Left ventricle myocardium superior (tissue), 1 donor: ENCODE measurements at regions not wholly inside any gene's neighbourhood (a gene's known extent, or its start where the extent isn't known, plus 50 kb on each side); places are given as distances from the start of the nearest gene placed in this dataset.

Experiments used
- ATAC-seq: fragments of 200-7000 bp; cut with Tn5 transposase; one replicate; pipeline ENCODE4 v1.9.1; 2020; ENCODE audit warnings: mild to moderate bottlenecking, moderate library complexity
- DNase-seq: peaks from one replicate; pipeline ENCODE4 v3.0.0-alpha.2; 2020
- intact Hi-C: fragments of 100-400 bp; cut with micrococcal nuclease; formaldehyde crosslinking; loops from one replicate; pipeline ENCODE4 v1.11.0; 2022
- donor health status: DM: no; HTN: yes; CAD: no; lungs with severe emphysema.

DNA sequence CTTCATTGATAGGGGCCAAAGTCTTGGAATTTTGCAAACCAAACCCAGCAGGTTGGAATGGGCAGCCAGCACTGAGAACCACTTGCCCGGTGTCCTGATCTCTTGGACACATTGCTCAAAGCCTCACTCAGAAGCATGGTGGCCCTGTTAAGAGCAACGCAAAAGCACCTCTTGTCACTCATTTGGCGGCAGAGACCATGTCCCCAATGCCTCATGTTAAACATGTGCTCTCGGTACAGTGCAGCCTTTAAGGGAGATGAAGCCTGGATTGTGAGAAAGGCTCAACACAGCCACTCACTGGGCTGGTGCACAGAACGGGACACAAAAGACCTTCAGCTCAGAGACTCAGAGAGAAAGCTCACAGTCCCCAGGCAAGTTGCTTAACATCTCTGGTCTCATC is 298.4 kb upstream of the PRDM1 start:
- ATAC-seq, result no peak
- intact Hi-C loops, result no loop called here
- no peak for DNase-seq

DNA sequence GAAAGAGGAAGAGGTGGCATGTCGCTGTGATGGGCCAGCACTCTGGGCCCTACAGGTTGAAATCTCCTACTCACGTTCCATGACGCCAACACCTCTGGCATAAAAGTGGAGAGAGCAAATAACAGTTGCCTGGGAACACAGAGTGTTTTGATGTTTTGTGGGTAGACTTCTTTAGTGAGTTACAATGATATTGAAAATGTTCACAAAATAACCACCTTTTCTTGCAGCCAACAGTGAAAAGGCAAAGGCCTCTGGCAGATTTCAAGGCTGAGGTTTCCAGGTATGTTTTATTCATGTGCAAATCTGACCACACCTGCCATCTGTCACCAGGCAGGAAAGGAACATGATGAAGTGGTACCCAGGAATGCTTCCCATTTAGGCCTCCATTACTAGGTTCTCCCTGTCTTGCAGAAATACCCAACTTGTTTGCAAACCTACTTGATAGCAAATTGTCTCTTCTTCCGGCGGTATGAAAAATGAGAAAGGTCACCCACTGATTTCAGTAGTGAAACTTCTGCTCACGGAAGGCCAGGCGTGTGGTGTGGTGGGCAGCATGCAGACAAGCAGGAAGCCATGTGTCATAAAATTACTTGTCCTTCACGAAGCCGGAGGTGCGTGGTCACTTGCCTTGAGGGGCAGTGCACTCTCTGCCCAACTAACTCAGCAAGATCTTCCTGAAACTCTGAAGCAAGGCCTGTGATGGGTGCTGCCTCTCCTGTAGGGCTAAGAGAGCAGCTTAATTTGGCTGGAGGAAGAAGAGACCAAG is 299.1 kb upstream of the PRDM1 start:
- intact Hi-C loops, result no loop called here
- ATAC-seq (no peak), DNase-seq (no peak)

- intact Hi-C loops, result no loop called here
- ATAC-seq, result no peak
Observed at GRCh38 chr6:105786449-105786848, 299.7 kb upstream of the PRDM1 start.

DNA sequence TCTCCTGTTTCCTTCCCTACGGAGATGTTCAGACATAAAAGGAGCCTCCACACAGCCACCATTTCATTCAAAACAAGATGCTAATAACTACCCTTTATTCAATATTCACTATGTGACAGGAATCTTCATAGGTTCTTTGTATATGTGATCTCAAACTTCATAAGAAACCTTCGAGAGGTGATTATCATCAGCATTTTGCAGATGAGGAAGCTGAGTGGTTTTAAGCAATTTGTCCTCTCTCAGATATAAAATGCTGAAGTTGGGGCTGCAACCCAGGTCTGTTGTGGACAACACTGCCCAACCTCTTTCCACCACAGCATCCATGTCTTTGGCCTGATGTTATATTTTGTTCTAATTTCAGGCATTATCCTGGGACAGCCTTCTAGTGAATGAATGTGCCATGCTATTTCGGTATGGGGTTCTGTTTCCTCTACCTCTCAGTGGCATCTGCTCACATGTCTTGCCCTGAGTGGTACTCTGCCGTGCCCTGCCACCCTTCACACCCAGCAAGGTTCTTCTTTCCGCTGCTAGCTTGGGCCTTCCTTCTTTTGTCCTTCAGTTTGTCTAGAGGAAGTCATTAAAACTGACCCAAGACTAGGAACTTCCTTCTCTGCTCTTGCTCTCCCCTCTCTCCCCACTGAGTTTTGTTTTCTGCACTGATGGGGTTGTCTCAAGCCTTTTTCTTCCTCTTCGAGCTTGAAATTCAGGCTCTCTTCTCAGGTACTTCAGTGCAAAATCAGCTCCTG is 300.9 kb upstream of the PRDM1 start:
- ATAC-seq (peak; percentile 60), DNase-seq (no peak)
- intact Hi-C loops, result no loop called here

More at GRCh38 chr6:105786449-105786848, 299.7 kb upstream of the PRDM1 start:
- DNase-seq, result no peak

- DNase-seq, result no peak
- intact Hi-C loops, result no loop called here
- ATAC-seq, result no peak
Observed at GRCh38 chr6:105784179-105784578, 302.0 kb upstream of the PRDM1 start.

DNA sequence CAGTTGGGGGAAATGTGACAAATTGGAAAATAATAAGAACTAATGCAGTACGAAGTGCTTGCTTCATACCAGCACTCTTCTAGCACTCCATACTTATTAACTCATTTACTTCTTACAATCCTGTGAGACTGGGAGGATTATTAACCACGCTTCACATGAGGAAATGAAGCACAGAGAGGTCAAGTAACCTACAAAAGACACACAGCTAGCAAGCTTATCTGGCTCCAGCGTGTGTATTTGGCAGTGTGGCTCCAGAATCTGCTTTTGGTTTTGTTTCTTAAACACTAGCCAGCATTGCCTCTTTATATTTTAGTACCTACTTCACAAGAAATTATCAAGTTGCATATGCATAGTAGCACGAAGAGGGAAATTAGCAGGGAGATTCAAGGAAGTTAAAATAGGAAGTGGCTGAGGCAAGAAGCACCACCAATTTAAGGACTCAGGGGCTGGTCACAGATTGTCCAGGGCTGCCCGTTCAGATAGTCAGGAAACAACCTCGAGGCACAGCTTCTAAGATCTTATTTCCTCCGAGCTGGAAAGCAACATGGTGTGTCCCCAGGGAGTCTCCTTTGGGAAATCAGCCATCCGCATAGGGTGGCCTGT is 302.7 kb upstream of the PRDM1 start:
- DNase-seq (no peak), ATAC-seq (peak; percentile 21)
- intact Hi-C loops, result no loop called here

DNA sequence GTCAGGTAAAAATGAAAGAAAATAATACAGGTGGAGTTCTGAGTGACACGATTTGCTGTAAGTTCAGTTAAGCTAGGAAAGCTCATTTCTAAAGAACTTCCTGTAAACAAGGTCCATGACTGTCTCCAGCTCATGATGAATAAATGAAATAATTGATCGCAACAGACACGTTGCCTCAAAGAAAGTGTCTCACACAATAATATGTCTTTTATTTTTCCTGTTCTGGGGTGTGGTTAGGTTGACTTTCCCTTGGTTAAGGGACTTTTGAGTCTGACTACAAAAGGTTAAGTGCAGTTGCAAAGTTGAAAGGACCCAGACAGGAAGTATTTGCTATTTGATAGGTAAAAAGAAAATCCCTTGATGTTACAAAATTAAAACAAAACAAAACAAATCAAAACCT is 304.2 kb upstream of the PRDM1 start:
- DNase-seq (no peak), ATAC-seq (no peak)
- intact Hi-C loops, result no loop called here

GRCh38 chr6:105781248-105781647 is 304.9 kb upstream of the PRDM1 start:
- ATAC-seq, result no peak
- intact Hi-C loops, result no loop called here

DNA sequence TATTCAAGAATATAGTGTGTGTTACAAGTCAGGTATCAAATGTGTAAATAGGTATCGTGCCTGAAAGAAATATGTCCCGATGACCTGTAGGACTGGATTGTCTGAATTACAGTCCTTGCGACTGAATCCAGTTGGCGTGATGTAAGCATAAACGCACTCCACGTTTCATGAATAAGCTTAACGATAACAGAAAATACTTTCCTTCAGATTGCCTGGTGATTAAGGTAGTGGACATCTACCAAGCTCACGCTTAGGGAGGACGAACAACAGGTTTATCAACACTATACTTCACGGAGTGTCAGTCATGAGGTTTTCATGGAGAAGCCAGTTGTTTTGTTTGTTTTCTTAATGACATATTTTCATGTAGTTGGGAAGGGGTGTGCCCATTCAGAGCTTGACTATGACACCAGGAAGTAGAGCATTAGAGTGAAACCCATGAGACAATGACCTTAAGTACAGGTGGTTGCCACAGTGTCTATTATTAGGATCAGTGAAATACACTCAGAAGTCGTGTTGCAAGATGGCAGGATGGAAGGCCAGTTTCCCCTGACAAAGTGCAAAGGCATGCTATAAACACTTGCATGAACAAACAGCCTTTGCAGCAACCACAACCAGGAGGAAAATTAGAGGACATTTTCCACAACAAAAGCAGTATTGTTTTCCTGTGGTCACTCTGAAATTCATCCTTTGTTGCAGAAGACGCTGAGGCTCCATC is 305.8 kb upstream of the PRDM1 start:
- no peak for DNase-seq
- ATAC-seq, result no peak
- intact Hi-C loops, result no loop called here

More at GRCh38 chr6:105781248-105781647, 304.9 kb upstream of the PRDM1 start:
- no peak for DNase-seq

GRCh38 chr6:105779110-105779509 is 307.0 kb upstream of the PRDM1 start:
- DNase-seq (no peak), ATAC-seq (no peak)
- intact Hi-C loops, result no loop called here

DNA sequence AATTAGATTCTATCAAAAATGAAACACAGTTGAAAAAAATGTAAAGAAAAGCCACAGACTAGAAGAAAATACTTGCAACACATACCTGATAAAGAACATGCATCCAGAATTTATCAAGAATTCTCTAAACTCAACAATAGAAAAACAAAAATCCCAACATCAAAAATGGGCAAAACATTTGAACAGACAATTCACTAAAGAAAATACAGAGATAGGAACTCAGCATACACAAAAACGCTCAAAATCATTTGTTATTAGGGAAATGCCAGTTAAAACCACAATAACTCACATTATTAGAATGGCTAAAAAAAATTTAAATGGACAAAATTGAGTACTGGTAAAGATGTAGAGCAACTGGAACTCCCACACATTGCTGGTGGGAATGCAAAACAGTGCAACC is 311.0 kb upstream of the PRDM1 start:
- ATAC-seq (no peak), DNase-seq (no peak)
- intact Hi-C loops, result no loop called here

- DNase-seq, result no peak
- ATAC-seq, result no peak
- intact Hi-C loops, result no loop called here
Observed at GRCh38 chr6:105774247-105774646, 311.9 kb upstream of the PRDM1 start.

DNA sequence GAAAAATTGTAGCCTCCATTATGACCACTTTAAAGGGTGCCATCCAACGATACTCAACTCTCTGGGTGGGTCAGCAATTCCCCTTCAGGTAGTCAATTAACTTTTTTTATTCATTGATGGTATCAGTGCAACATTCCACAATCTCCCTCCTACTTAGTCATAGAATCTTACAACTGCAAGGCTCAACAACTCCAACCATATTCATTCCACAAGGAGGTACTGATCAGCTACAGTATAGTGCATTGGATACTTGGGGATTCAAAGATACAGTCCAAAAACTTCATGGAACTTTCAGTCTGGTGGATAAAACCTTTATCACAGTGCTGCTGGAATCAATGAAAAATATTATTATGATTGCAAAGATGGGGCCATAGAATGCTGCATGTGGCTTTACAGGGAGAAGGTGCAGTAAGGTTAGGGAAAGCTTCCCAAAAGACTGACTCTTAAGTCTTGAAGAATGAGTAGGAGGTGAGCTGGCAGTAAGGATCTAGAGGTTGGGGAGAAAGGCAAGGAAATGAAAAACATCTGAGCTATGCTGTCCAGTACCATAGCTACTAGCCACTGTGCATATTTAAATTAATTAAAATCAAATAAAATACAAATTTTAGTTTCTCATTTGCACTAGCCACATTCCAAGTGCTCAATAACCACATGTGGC is 314.7 kb upstream of the PRDM1 start:
- ATAC-seq (no peak), DNase-seq (no peak)
- intact Hi-C loops, result no loop called here

DNA sequence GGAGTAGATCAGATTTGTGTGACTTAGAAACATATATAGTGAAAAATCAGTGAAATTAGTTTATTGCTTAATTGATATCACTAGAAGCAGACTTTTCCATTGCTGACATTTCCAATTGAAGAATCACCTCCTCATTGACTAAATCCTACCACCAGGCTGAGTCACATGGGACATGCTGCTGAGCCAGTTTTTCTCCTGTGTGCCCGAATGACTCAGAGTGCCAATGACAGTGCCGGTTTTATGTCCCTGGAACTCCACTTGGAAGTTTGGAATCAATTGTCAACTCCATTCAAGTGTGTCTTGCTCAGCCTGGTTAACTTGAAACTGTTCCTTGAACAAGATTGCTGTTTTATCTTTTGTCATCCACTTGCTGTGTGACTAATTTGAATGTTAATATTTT is 316.1 kb upstream of the PRDM1 start:
- no peak for DNase-seq
- ATAC-seq, result no peak
- intact Hi-C loops, result no loop called here

GRCh38 chr6:105769197-105769596 is 316.9 kb upstream of the PRDM1 start:
- intact Hi-C loops, result no loop called here
- no peak for ATAC-seq
- DNase-seq, result no peak

DNA sequence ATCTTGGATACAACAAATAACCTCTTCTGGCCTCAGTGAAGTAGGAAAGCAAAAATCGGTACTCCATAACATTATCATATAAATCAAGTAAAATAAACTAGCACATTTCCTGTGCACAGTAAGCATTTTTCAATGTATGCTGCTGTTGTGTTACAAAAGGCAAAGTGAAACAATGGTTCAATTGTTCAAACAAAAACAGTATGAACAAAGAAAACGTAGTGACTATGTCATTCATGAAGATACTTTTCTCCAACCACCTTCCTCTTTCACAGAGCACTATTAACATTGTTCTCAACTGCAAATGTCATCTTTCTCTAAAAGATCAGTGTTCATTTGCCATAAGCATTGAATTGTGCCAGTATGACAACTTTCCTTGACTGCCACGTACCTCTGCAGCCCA is 318.6 kb upstream of the PRDM1 start:
- intact Hi-C loops, result no loop called here
- no peak for DNase-seq
- ATAC-seq, result no peak

GRCh38 chr6:105765239-105765638 is 320.9 kb upstream of the PRDM1 start:
- intact Hi-C loops, result no loop called here

DNA sequence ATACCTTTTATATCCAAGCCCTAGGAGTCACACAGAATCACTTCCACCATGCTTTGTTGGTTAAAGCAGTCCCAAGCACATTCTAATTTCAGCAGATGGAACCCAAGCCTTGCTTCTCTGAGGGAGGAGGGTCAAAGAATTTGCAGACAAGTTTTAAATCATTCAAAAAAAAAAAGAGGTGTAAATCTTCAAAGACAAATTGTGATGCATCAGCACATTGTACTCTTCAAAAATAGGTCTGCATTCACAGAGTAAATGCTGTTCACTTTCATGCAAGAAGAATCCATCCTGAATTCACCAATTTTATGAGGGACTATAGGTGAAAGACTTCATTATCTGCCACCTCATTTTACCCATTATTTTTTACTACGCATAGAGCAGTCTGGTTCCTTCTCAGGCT is 321.8 kb upstream of the PRDM1 start:
- intact Hi-C loops, result no loop called here
- ATAC-seq (no peak), DNase-seq (no peak)

More at GRCh38 chr6:105765239-105765638, 320.9 kb upstream of the PRDM1 start:
- ATAC-seq, result no peak
- no peak for DNase-seq

DNA sequence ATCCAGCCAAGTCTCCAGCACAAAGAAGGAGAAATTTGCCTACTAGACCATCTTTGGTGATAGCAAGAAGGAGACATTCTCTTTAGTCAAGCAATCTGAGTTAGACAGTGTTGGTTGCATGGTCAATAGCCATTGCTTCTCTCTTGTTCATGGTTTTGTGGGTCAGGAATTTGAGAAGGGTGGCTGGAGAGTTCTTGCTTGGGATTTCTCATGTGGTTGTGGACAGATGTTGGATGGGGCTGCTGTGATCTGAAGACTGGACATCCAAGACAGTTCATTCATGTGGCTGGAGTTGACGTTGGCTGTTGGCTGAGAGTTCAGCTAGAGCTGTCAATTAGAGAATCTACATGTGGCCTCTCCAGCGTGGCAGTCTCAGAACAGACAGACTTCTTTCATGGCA is 322.3 kb upstream of the PRDM1 start:
- no peak for ATAC-seq
- intact Hi-C loops, result no loop called here
- no peak for DNase-seq
